ENCODE measurements at regions not wholly inside any gene's neighbourhood (a gene's known extent, or its start where the extent isn't known, plus 50 kb on each side); places are given as distances from the start of the nearest gene placed in this dataset.

DNA sequence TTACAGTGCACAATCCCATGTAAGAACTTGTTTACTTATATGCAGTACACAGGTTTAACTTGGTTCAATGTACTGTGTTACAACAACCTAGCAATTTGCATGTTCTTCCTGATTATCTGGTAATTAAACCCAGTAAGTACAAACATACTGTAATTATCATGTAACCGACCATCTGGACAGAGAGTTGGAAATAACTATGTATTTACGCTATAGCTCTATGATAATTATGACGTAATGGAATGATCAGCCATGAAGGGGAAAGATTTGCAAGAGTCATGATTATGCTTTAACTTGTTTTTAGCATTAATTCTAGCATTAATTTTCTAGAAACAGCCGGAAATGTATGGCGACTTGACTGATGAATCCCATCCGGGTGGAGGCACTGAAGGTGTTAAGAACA lies 74.8 kb upstream of the SALL1 start:
- no peak for TF ChIP-seq CTCF (IDR thresholded peaks at IDR 0.05; ENCODE audit: extremely low read depth, low read depth, low read length)
- H3K4me3 ChIP-seq (ENCODE audit: insufficient read depth, low read length): no peak overlapping the region
- no peak for DNase-seq (ENCODE audit: insufficient read length, low spot score, missing footprints)

GRCh38 chr16:51224317-51224716 lies 73.2 kb upstream of the SALL1 start:
- Histone ChIP-seq H2AFZ (ENCODE audit: low read length) (no peak overlapping the region), H3K79me2 (ENCODE audit: insufficient read depth, low read length) (no peaks in the 10 kb centered on the region), H3K4me2 (ENCODE audit: insufficient read depth, low read length) (no peak overlapping the region), H3K9me3 (ENCODE audit: low read depth, low read length) (no peaks in the 10 kb centered on the region), H3K4me3 (ENCODE audit: insufficient read depth, low read length) (no peak overlapping the region), H3K27ac (ENCODE audit: low read depth, low read length) (no peak overlapping the region), H3K27me3 (ENCODE audit: insufficient read depth, low read length) (no peaks in the 10 kb centered on the region), H3K4me1 (ENCODE audit: insufficient read depth, low read length) (no peaks in the 10 kb centered on the region), H4K20me1 (ENCODE audit: insufficient read depth, low read length) (no peaks in the 10 kb centered on the region), H3K36me3 (ENCODE audit: insufficient read depth, low read length) (no peaks in the 10 kb centered on the region)
- TF ChIP-seq CTCF (IDR thresholded peaks at IDR 0.05; ENCODE audit: extremely low read depth, low read depth, low read length): no peak
- no peak for DNase-seq (ENCODE audit: insufficient read length, low spot score, missing footprints)

More for the DNA sequence above, 74.8 kb upstream of the SALL1 start:
- Histone ChIP-seq H2AFZ (ENCODE audit: low read length) (no peak overlapping the region), H3K4me2 (ENCODE audit: insufficient read depth, low read length) (no peak overlapping the region), H3K4me1 (ENCODE audit: insufficient read depth, low read length) (no peaks in the 10 kb centered on the region), H3K27me3 (ENCODE audit: insufficient read depth, low read length) (no peaks in the 10 kb centered on the region), H3K36me3 (ENCODE audit: insufficient read depth, low read length) (no peaks in the 10 kb centered on the region), H3K9me3 (ENCODE audit: low read depth, low read length) (no peaks in the 10 kb centered on the region), H3K79me2 (ENCODE audit: insufficient read depth, low read length) (no peaks in the 10 kb centered on the region), H4K20me1 (ENCODE audit: insufficient read depth, low read length) (no peaks in the 10 kb centered on the region), H3K27ac (ENCODE audit: low read depth, low read length) (no peak overlapping the region)

DNA sequence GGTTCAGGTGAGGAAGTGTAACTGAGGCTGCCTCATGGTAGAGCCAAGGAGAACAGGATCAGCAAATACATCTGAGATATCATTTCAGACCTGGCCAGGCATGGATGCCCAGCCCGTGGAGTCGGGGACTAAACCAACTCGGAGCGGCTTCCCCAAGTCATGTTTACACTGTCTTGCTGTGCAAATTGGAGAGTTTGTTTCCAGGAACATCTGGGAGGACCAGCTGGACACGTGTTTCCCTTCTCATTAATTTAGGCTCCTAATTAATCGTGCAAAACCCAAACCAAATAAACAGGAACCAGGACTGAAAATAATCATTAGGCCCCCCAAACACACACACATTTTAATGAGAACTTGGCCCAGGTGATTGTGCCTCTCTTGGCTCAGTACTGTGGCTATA lies 70.9 kb upstream of the SALL1 start:
- Histone ChIP-seq H3K27me3 (ENCODE audit: insufficient read depth, low read length) (no peaks in the 10 kb centered on the region), H3K4me2 (ENCODE audit: insufficient read depth, low read length) (no peak overlapping the region), H3K9me3 (ENCODE audit: low read depth, low read length) (no peaks in the 10 kb centered on the region), H2AFZ (ENCODE audit: low read length) (no peak overlapping the region), H3K36me3 (ENCODE audit: insufficient read depth, low read length) (no peaks in the 10 kb centered on the region), H3K4me3 (ENCODE audit: insufficient read depth, low read length) (no peak overlapping the region), H3K27ac (ENCODE audit: low read depth, low read length) (no peak overlapping the region), H3K4me1 (ENCODE audit: insufficient read depth, low read length) (no peaks in the 10 kb centered on the region), H4K20me1 (ENCODE audit: insufficient read depth, low read length) (no peaks in the 10 kb centered on the region), H3K79me2 (ENCODE audit: insufficient read depth, low read length) (no peaks in the 10 kb centered on the region)
- TF ChIP-seq CTCF (IDR thresholded peaks at IDR 0.05; ENCODE audit: extremely low read depth, low read depth, low read length): no peak
- no peak for DNase-seq (ENCODE audit: insufficient read length, low spot score, missing footprints)

DNA sequence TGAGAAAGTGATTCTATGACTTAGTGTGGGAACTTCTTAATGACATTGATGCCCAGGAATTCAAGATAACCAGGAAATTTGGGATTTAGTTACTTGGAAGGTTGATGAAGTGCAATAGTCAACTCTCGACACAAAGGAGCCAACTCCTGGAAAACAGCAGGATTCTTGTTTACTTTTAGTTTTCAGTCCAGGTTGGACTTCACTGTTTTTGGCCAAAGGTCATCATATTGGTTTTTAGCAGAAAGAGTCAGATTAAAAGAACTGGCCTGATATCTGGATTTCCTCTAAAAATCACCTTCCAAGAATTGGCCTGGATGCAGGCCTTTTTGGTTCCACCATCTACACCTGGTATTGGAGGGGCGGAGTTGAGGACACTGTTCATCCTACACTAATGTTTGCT lies 60.1 kb upstream of the SALL1 start:
- no peak for TF ChIP-seq CTCF (IDR thresholded peaks at IDR 0.05; ENCODE audit: extremely low read depth, low read depth, low read length)
- no peaks in the 10 kb centered on the region for H3K79me2 ChIP-seq (ENCODE audit: insufficient read depth, low read length)
- no peaks in the 10 kb centered on the region for H3K27me3 ChIP-seq (ENCODE audit: insufficient read depth, low read length)
- no peak overlapping the region for H3K4me3 ChIP-seq (ENCODE audit: insufficient read depth, low read length)
- H3K4me2 ChIP-seq (ENCODE audit: insufficient read depth, low read length): no peak overlapping the region
- no peak overlapping the region for H3K27ac ChIP-seq (ENCODE audit: low read depth, low read length)
- H3K36me3 ChIP-seq (ENCODE audit: insufficient read depth, low read length): no peaks in the 10 kb centered on the region
- no peak for DNase-seq (ENCODE audit: insufficient read length, low spot score, missing footprints)
- no peaks in the 10 kb centered on the region for H3K9me3 ChIP-seq (ENCODE audit: low read depth, low read length)
- H3K4me1 ChIP-seq (ENCODE audit: insufficient read depth, low read length): no peaks in the 10 kb centered on the region
- no peak overlapping the region for H2AFZ ChIP-seq (ENCODE audit: low read length)
- no peaks in the 10 kb centered on the region for H4K20me1 ChIP-seq (ENCODE audit: insufficient read depth, low read length)
